Neural cell (in vitro differentiated cells): ENCODE measurements at regions not wholly inside any gene's neighbourhood (a gene's known extent, or its start where the extent isn't known, plus 50 kb on each side); places are given as distances from the start of the nearest gene placed in this dataset.

Experiments
- EZH2 ChIP-seq: fragments of 200-600, 300-800 bp; shearing (Covaris generic), sonication (generic); IDR thresholded peaks from 2 replicates; pipeline ENCODE4 v1.6.1; 2014; ENCODE audit warnings: antibody characterized with exemption, low read length, borderline replicate concordance, mild to moderate bottlenecking; ENCODE audit not compliant: insufficient read depth, poor library complexity, severe bottlenecking
- MXI1 ChIP-seq: fragments of 450-650 bp; conservative IDR thresholded peaks from 2 replicates; pipeline ENCODE4 v1.6.1; 2014; ENCODE audit warnings: antibody characterized with exemption, mild to moderate bottlenecking; ENCODE audit not compliant: poor library complexity, severe bottlenecking
- TF ChIP-seq, protein P1 (sequence below): fragments of 450-650 bp; IDR thresholded peaks from 2 replicates; pipeline ENCODE4 v1.5.1; 2014; ENCODE audit warnings: antibody characterized with exemption, mild to moderate bottlenecking, moderate library complexity; ENCODE audit not compliant: poor library complexity, severe bottlenecking

DNA sequence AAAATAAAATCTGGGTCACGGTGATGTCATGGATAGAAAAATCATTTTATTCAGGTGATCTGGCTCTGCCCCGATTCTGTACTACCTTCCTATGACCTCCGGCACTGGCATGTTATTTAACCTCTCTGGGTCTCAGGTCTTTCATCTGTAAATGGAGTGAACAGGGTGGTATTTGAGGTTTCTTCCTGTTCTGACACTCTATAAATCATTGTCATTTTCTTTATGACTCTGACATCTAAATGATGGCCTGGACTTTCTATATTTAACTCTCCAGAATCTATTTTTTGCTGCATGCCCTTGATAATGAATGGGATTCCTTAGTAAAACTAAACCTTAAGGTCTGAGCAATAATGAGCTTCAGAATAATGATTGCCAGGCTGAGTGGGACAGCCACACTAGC lies 422.0 kb upstream of the CNKSR2 start:
- TF ChIP-seq, protein P1, sequence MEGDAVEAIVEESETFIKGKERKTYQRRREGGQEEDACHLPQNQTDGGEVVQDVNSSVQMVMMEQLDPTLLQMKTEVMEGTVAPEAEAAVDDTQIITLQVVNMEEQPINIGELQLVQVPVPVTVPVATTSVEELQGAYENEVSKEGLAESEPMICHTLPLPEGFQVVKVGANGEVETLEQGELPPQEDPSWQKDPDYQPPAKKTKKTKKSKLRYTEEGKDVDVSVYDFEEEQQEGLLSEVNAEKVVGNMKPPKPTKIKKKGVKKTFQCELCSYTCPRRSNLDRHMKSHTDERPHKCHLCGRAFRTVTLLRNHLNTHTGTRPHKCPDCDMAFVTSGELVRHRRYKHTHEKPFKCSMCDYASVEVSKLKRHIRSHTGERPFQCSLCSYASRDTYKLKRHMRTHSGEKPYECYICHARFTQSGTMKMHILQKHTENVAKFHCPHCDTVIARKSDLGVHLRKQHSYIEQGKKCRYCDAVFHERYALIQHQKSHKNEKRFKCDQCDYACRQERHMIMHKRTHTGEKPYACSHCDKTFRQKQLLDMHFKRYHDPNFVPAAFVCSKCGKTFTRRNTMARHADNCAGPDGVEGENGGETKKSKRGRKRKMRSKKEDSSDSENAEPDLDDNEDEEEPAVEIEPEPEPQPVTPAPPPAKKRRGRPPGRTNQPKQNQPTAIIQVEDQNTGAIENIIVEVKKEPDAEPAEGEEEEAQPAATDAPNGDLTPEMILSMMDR: no peak
- TF ChIP-seq EZH2: no peak
- TF ChIP-seq MXI1: no peak
